ENCODE measurements at regions not wholly inside any gene's neighbourhood (a gene's known extent, or its start where the extent isn't known, plus 50 kb on each side); places are given as distances from the start of the nearest gene placed in this dataset.

GRCh38 chr13:34571716-34572115 lies 370.4 kb upstream of the NBEA start:
- no peak overlapping the region for H3K4me3 ChIP-seq (ENCODE audit: low read depth in 1 of 3, low read length in 3 of 3)
- WGBS, result 66% methylated on average over 6 of the region's 6 CpGs

More at GRCh38 chr13:34571716-34572115, 370.4 kb upstream of the NBEA start:
- Histone ChIP-seq H3K4me1 (ENCODE audit: control insufficient read depth in 4 of 4, insufficient read depth in 4 of 4, low read length in 3 of 4) (no peaks in the 10 kb centered on the region), H3K27ac (ENCODE audit: low read depth in 1 of 2, low read length in 2 of 2) (no peak overlapping the region), H3K9ac (ENCODE audit: low read depth in 1 of 2, low read length in 2 of 2) (no peak overlapping the region), H3K9me3 (ENCODE audit: control insufficient read depth in 4 of 4, low read length in 3 of 4) (no peaks in the 10 kb centered on the region), H3K27me3 (ENCODE audit: control insufficient read depth in 4 of 4, insufficient read depth in 4 of 4, low read length in 3 of 4) (no peaks in the 10 kb centered on the region), H3K36me3 (ENCODE audit: control insufficient read depth in 4 of 4, insufficient read depth in 3 of 4, low read depth in 1 of 4, low read length in 3 of 4) (no peaks in the 10 kb centered on the region)
- DNase-seq (ENCODE audit: low spot score), result no peak
- no peak for TF ChIP-seq MAX (IDR thresholded peaks at IDR 0.05)
- TF ChIP-seq RAD21 (IDR thresholded peaks at IDR 0.05), result no peak
- TF ChIP-seq GABPA (IDR thresholded peaks at IDR 0.05 in 1 of 2, conservative IDR thresholded peaks at IDR 0.05 in 1 of 2), result no peak
- TF ChIP-seq RXRA (IDR thresholded peaks at IDR 0.05), result no peak
- no peak for TF ChIP-seq YY1 (IDR thresholded peaks at IDR 0.05)
- TF ChIP-seq HNF4A (conservative IDR thresholded peaks at IDR 0.05), result no peak
- TF ChIP-seq HNF4G (IDR thresholded peaks at IDR 0.05), result no peak
- TF ChIP-seq EGR1 (IDR thresholded peaks at IDR 0.05; ENCODE audit: low read depth in 2 of 2), result no peak
- no peak for TF ChIP-seq NR2F2 (IDR thresholded peaks at IDR 0.05)
- no peak for TF ChIP-seq TAF1 (conservative IDR thresholded peaks at IDR 0.05)
- TF ChIP-seq FOXA2 (IDR thresholded peaks at IDR 0.05), result no peak
- no peak for TF ChIP-seq ATF3 (IDR thresholded peaks at IDR 0.05)
- no peak for TF ChIP-seq JUND (IDR thresholded peaks at IDR 0.05)
- no peak for TF ChIP-seq FOXA1 (IDR thresholded peaks at IDR 0.05)
- TF ChIP-seq REST (IDR thresholded peaks at IDR 0.05), result no peak
- no peak for TF ChIP-seq ZBTB33 (IDR thresholded peaks at IDR 0.05)
- TF ChIP-seq SP1 (IDR thresholded peaks at IDR 0.05), result no peak
- no peak for TF ChIP-seq CTCF (IDR thresholded peaks at IDR 0.05; ENCODE audit: low read depth, low read length, missing input control)

All from liver (tissue), 8 donors.